Ishikawa (cell line): ENCODE measurements at regions not wholly inside any gene's neighbourhood (a gene's known extent, or its start where the extent isn't known, plus 50 kb on each side); places are given as distances from the start of the nearest gene placed in this dataset.

ENCODE experiments used
- CEBPB ChIP-seq: IDR thresholded peaks from 2 replicates; pipeline ENCODE4 v1.6.1; 2012
- CREB1 ChIP-seq: IDR thresholded peaks from 2 replicates; pipeline ENCODE4 v1.6.1; 2012; ENCODE audit warnings: low read depth
- NFIC ChIP-seq: IDR thresholded peaks from 2 replicates; pipeline ENCODE4 v1.6.1; 2012
- RAD21 ChIP-seq: IDR thresholded peaks from 2 replicates; pipeline ENCODE4 v1.6.1; 2012; ENCODE audit warnings: low read depth
- TAF1 ChIP-seq: IDR thresholded peaks from 2 replicates; pipeline ENCODE4 v1.6.1; 2012; ENCODE audit warnings: low read depth, mild to moderate bottlenecking
- TEAD4 ChIP-seq: IDR thresholded peaks from 2 replicates; pipeline ENCODE4 v1.6.1; 2012
- USF1 ChIP-seq: IDR thresholded peaks from 2 replicates; pipeline ENCODE4 v1.6.1; 2012
- YY1 ChIP-seq: IDR thresholded peaks from 2 replicates; pipeline ENCODE4 v1.6.1; 2012; ENCODE audit warnings: low read depth
- TF ChIP-seq, protein P1 (sequence below): IDR thresholded peaks from 2 replicates; pipeline ENCODE4 v1.6.1; 2012; ENCODE audit warnings: low read depth, mild to moderate bottlenecking

DNA sequence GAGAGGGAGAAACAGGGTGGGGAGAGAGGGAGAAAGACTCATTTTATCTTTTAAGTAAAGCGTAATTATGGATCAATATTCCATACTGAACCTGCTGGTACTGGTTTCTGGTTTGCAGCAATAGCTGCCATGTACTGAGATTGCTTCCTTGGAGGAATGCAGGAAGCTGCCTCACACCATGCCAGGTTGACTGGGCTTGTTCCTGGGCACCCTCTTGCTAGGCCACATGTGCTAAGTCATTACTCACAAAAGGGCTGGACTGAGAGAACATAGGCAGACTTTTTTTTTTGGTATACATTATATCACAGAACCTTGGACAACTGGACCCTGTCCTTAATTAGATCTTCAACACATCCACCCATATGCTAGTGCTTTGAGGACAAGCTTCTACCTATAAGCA, 193.4 kb downstream of the ZNF621 start:
- TF ChIP-seq TEAD4 (no peak), TAF1 (no peak), YY1 (no peak), CEBPB (no peak), RAD21 (no peak), NFIC (no peak), CREB1 (no peak), USF1 (no peak)
- TF ChIP-seq, protein P1, sequence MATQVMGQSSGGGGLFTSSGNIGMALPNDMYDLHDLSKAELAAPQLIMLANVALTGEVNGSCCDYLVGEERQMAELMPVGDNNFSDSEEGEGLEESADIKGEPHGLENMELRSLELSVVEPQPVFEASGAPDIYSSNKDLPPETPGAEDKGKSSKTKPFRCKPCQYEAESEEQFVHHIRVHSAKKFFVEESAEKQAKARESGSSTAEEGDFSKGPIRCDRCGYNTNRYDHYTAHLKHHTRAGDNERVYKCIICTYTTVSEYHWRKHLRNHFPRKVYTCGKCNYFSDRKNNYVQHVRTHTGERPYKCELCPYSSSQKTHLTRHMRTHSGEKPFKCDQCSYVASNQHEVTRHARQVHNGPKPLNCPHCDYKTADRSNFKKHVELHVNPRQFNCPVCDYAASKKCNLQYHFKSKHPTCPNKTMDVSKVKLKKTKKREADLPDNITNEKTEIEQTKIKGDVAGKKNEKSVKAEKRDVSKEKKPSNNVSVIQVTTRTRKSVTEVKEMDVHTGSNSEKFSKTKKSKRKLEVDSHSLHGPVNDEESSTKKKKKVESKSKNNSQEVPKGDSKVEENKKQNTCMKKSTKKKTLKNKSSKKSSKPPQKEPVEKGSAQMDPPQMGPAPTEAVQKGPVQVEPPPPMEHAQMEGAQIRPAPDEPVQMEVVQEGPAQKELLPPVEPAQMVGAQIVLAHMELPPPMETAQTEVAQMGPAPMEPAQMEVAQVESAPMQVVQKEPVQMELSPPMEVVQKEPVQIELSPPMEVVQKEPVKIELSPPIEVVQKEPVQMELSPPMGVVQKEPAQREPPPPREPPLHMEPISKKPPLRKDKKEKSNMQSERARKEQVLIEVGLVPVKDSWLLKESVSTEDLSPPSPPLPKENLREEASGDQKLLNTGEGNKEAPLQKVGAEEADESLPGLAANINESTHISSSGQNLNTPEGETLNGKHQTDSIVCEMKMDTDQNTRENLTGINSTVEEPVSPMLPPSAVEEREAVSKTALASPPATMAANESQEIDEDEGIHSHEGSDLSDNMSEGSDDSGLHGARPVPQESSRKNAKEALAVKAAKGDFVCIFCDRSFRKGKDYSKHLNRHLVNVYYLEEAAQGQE: no peak
